Hippocampal formation (tissue), 2 donors: ENCODE measurements at regions not wholly inside any gene's neighbourhood (a gene's known extent, or its start where the extent isn't known, plus 50 kb on each side); places are given as distances from the start of the nearest gene placed in this dataset.
"Not testable (repeated sequence)": the region's sequence is repeated elsewhere in the genome, so short reads cannot be mapped to it uniquely, and the experiment has no call there.

Source experiments
- DNase-seq, 2 donors: peaks; one replicate each; lab custom pipeline; 2025; lab: John Stamatoyannopoulos, UW

GRCh38 chr2:199216253-199216652 lies 241.5 kb downstream of the SATB2 start:
- no peak for DNase-seq

- no peak for DNase-seq
These were observed 250.7 kb downstream of the SATB2 start for GRCh38 chr2:199207011-199207410.

- no peak for DNase-seq
These were observed 251.2 kb downstream of the SATB2 start for GRCh38 chr2:199206536-199206935.

- DNase-seq = no peak
These were observed 254.8 kb downstream of the SATB2 start for GRCh38 chr2:199202964-199203363.

GRCh38 chr2:199201539-199201938 lies 256.2 kb downstream of the SATB2 start:
- no peak for DNase-seq

- no peak for DNase-seq
These were observed 257.9 kb downstream of the SATB2 start for GRCh38 chr2:199199797-199200196.

GRCh38 chr2:199197448-199197847 lies 260.3 kb downstream of the SATB2 start:
- no peak for DNase-seq

GRCh38 chr2:199196686-199197085 lies 261.1 kb downstream of the SATB2 start:
- DNase-seq = no peak

GRCh38 chr2:199195927-199196502 lies 261.7 kb downstream of the SATB2 start:
- no peak for DNase-seq

- DNase-seq = no peak
These were observed 266.3 kb downstream of the SATB2 start for GRCh38 chr2:199191461-199191860.

- no peak for DNase-seq
These were observed 268.5 kb downstream of the SATB2 start for GRCh38 chr2:199189229-199189628.

- DNase-seq = no peak
These were observed 271.4 kb downstream of the SATB2 start for GRCh38 chr2:199186301-199186751.

GRCh38 chr2:199185174-199185573 lies 272.6 kb downstream of the SATB2 start:
- not testable (repeated sequence) for DNase-seq

- no peak for DNase-seq
These were observed 293.9 kb downstream of the SATB2 start for GRCh38 chr2:199163613-199164458.

GRCh38 chr2:199160677-199161465 lies 296.9 kb downstream of the SATB2 start:
- no peak for DNase-seq

GRCh38 chr2:199160081-199160480 lies 297.7 kb downstream of the SATB2 start:
- no peak for DNase-seq

GRCh38 chr2:199148076-199148845 lies 309.5 kb downstream of the SATB2 start:
- no peak for DNase-seq

- no peak for DNase-seq
These were observed 310.5 kb downstream of the SATB2 start for GRCh38 chr2:199147216-199147615.

GRCh38 chr2:199144546-199144945 lies 313.2 kb downstream of the SATB2 start:
- no peak for DNase-seq

GRCh38 chr2:199144036-199144435 lies 313.7 kb downstream of the SATB2 start:
- DNase-seq = no peak

GRCh38 chr2:199136681-199137080 lies 321.1 kb downstream of the SATB2 start:
- no peak for DNase-seq

- DNase-seq = no peak
These were observed 321.5 kb downstream of the SATB2 start for GRCh38 chr2:199136242-199136641.
